ENCODE measurements at regions not wholly inside any gene's neighbourhood (a gene's known extent, or its start where the extent isn't known, plus 50 kb on each side); places are given as distances from the start of the nearest gene placed in this dataset.

GRCh38 chr3:24586920-24587319, 92.3 kb upstream of the THRB start:
- TF ChIP-seq CTCF (IDR thresholded peaks at IDR 0.05) (no peak), EP300 (IDR thresholded peaks at IDR 0.05) (no peak)

All from esophagus muscularis mucosa (tissue), 3 donors.